ENCODE measurements at regions not wholly inside any gene's neighbourhood (a gene's known extent, or its start where the extent isn't known, plus 50 kb on each side); places are given as distances from the start of the nearest gene placed in this dataset.

DNA sequence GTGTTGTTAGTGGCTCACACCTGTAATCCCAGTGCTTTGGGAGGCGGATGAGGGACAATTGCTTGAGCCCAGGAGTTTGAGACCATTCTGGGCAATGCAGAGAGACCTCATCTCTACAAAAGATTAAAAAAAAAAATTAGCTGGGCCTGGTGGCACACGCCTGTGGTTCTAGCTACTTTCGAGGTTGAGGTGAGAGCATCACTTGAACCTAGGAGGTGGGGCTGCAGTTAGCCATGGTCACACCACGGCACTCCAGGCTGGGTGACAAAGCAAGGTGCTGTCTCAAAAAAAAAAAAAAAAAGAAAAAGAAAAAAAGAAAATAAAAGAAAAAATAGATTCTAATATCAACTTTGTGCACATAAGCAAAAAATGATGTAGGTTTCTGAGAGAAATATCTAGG is 1492.5 kb upstream of the TMEFF2 start:
- 82 to 93% (median 85%) methylated on average over 4 of the region's 4 CpGs for WGBS, 5 donors
- no peaks in the 10 kb centered on the region for H3K36me3 ChIP-seq
- no peak overlapping the region for H3K4me3 ChIP-seq
- no peaks in the 10 kb centered on the region for H3K27me3 ChIP-seq
- no peak for TF ChIP-seq EP300 (IDR thresholded peaks at IDR 0.05)
- TF ChIP-seq, protein P1, sequence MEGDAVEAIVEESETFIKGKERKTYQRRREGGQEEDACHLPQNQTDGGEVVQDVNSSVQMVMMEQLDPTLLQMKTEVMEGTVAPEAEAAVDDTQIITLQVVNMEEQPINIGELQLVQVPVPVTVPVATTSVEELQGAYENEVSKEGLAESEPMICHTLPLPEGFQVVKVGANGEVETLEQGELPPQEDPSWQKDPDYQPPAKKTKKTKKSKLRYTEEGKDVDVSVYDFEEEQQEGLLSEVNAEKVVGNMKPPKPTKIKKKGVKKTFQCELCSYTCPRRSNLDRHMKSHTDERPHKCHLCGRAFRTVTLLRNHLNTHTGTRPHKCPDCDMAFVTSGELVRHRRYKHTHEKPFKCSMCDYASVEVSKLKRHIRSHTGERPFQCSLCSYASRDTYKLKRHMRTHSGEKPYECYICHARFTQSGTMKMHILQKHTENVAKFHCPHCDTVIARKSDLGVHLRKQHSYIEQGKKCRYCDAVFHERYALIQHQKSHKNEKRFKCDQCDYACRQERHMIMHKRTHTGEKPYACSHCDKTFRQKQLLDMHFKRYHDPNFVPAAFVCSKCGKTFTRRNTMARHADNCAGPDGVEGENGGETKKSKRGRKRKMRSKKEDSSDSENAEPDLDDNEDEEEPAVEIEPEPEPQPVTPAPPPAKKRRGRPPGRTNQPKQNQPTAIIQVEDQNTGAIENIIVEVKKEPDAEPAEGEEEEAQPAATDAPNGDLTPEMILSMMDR (IDR thresholded peaks at IDR 0.05): no peak
- TF ChIP-seq POLR2AphosphoS5 (IDR thresholded peaks at IDR 0.05): no peak
- no peak for TF ChIP-seq POLR2A (IDR thresholded peaks at IDR 0.05)
- no peaks in the 10 kb centered on the region for H3K4me1 ChIP-seq
- no peak overlapping the region for H3K27ac ChIP-seq
- no peak for DNase-seq
- intact Hi-C loops (cut with DNase I; ENCODE audit: low total_unique reads): no loop called here
- no peaks in the 10 kb centered on the region for H3K9me3 ChIP-seq

DNA sequence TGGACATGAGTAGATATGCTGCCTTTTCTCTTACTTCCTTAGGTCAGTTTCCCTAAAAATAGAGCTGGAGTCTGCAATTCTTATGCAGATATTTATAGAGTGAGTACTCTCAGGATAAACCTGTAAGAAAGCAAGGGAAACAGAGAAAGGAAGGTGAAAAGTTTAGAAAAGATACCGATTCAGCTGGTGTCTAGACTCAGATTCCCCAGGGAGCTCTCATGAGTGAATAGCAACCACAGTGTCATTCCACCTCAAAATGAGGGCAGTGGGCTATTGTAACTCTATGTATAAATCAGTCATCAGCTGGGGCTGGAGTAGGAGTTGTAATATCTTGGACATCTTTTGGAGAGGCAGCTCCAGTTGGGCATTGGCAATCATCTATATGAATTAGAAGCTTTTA is 1485.1 kb upstream of the TMEFF2 start:
- Histone ChIP-seq H3K36me3 (no peaks in the 10 kb centered on the region), H3K4me3 (no peak overlapping the region), H3K27ac (no peak overlapping the region), H3K9me3 (no peaks in the 10 kb centered on the region), H3K27me3 (no peaks in the 10 kb centered on the region), H3K4me1 (no peaks in the 10 kb centered on the region)
- intact Hi-C loops (cut with DNase I; ENCODE audit: low total_unique reads): no loop called here
- no peak for DNase-seq
- WGBS, 5 donors: 71 to 84% (median 72%) methylated on average over 1 of the region's 1 CpG
- no peak for TF ChIP-seq POLR2A (IDR thresholded peaks at IDR 0.05)
- TF ChIP-seq, protein P1 (IDR thresholded peaks at IDR 0.05): no peak
- no peak for TF ChIP-seq POLR2AphosphoS5 (IDR thresholded peaks at IDR 0.05)
- TF ChIP-seq EP300 (IDR thresholded peaks at IDR 0.05): no peak

DNA sequence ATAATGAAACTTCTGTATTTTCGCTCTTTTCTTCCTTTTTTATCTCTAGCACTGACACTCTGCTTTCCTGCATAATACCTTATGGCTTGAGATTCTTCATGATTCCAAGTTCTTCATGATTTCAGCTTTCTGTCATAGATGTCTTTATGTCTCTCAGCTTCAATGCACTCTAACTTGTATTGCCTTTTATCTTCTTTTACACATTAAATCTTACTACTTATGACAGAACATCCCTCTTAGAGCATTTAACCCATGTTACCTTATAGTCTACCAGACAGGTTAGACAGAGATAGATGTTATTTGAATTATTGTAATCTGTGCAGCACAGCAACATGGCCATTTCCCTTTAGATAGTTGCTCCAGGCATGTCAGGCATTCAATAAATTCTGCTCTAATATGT is 1475.7 kb upstream of the TMEFF2 start:
- Histone ChIP-seq H3K36me3 (no peaks in the 10 kb centered on the region), H3K27ac (no peak overlapping the region), H3K4me1 (no peaks in the 10 kb centered on the region), H3K27me3 (no peaks in the 10 kb centered on the region), H3K4me3 (no peak overlapping the region), H3K9me3 (no peaks in the 10 kb centered on the region)
- DNase-seq: no peak
- 82 to 91% (median 87%) methylated on average over 1 of the region's 1 CpG for WGBS, 5 donors
- intact Hi-C loops (cut with DNase I; ENCODE audit: low total_unique reads): no loop called here
- TF ChIP-seq POLR2A (IDR thresholded peaks at IDR 0.05) (no peak), EP300 (IDR thresholded peaks at IDR 0.05) (no peak), POLR2AphosphoS5 (IDR thresholded peaks at IDR 0.05) (no peak)
- TF ChIP-seq, protein P1 (IDR thresholded peaks at IDR 0.05): no peak

DNA sequence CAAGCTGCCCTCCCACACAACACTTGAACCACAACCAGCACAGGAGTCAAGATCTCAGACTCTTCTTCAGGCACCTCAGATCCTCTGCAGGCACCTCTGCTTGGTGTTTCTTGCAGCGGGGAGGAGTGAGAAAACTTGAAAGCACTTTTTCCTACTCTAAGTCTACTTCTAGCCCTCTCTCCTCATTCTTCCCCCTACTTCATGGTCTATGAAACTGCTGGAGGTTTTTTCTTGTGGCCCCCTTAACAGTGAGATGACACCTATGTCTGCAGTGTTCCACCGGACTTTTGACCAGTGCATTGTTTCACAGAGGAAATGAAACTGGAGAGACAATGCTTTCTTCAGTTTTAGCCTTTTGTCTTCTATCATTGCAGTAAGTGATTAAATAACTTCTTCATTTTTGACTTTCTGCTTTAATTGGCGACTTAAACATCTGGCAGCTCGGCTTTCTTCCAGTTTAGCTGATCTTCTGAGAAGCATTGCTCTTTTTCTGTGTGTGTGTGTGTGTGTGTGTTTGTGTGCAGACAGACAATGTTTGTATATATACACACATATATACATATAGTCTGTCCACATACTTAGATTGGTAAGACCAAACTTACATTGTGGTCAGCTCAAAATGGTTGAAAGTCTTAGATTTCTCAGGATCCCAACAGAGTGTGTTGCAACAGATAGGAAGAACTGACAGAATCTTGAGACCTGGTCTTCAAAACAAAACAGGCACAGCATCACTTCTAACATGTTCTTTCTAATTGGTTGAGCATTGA is 1474.0 kb upstream of the TMEFF2 start:
- no peaks in the 10 kb centered on the region for H3K27me3 ChIP-seq
- H3K9me3 ChIP-seq: no peaks in the 10 kb centered on the region
- no peak for DNase-seq
- no peaks in the 10 kb centered on the region for H3K4me1 ChIP-seq
- 63 to 88% (median 82%) methylated on average over 4 of the region's 4 CpGs for WGBS, 5 donors
- no peak overlapping the region for H3K4me3 ChIP-seq
- intact Hi-C loops (cut with DNase I; ENCODE audit: low total_unique reads): no loop called here
- no peaks in the 10 kb centered on the region for H3K36me3 ChIP-seq
- no peak overlapping the region for H3K27ac ChIP-seq
- TF ChIP-seq POLR2AphosphoS5 (IDR thresholded peaks at IDR 0.05) (no peak), POLR2A (IDR thresholded peaks at IDR 0.05) (no peak), EP300 (IDR thresholded peaks at IDR 0.05) (no peak)
- TF ChIP-seq, protein P1 (IDR thresholded peaks at IDR 0.05): no peak

Measured in stomach (tissue), 8 donors.